ENCODE measurements at regions not wholly inside any gene's neighbourhood (a gene's known extent, or its start where the extent isn't known, plus 50 kb on each side); places are given as distances from the start of the nearest gene placed in this dataset.
"Not testable (repeated sequence)": the region's sequence is repeated elsewhere in the genome, so short reads cannot be mapped to it uniquely, and the experiment has no call there.

- Histone ChIP-seq H3K9me3 (replicated peaks) (no peaks in the 10 kb centered on the region), H3K27ac (no peak overlapping the region), H3K36me3 (no peaks in the 10 kb centered on the region), H3K27me3 (replicated peaks) (no peaks in the 10 kb centered on the region), H3K4me1 (replicated peaks) (no peaks in the 10 kb centered on the region), H3K4me3 (no peak overlapping the region)
- no peak for DNase-seq (ENCODE audit: low read depth in 1 of 2, low spot score in 2 of 2)
Observed at GRCh38 chr13:87302034-87302433, 369.1 kb upstream of the SLITRK5 start.

DNA sequence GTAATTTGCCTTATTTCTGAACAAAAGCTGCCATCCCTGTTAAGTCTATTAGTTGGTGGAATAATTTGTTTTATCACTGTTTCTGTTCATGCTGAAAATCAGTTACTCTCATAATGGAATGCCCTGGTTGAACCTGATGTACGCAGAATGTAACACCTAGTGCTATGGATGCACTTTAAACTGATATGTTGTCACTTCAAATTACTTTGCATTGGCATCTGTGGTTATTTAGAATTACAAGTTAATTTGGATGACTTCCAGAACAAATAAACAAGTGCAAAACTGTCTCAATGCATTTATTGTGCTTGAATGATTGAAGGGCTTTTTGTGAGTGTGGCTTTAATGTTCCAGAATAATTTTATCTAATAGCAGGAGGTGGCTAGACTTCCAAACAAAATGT lies 368.2 kb upstream of the SLITRK5 start:
- no peaks in the 10 kb centered on the region for H3K4me1 ChIP-seq (replicated peaks)
- H3K27ac ChIP-seq: no peak overlapping the region
- H3K36me3 ChIP-seq: no peaks in the 10 kb centered on the region
- H3K4me3 ChIP-seq: no peak overlapping the region
- no peaks in the 10 kb centered on the region for H3K9me3 ChIP-seq (replicated peaks)
- no peaks in the 10 kb centered on the region for H3K27me3 ChIP-seq (replicated peaks)
- DNase-seq (ENCODE audit: low read depth in 1 of 2, low spot score in 2 of 2): no peak

DNA sequence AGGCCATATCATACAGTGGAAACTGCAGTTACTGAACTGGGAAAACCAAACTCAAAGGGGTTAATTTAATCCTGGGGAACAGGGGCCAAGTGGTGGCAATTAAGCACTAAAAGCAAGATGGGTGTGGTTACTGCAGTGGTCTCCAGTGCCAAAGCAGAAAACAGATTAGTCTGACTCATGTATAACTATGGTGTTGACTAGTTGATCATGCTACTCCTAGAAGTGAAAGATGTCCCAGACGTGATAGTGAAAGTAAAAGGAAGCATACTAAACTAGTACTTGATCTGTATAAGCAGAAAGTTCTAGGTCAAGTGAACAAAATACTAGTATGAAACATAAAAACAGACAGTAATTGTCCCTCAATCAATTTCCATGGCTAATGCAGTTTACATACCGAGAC lies 360.0 kb upstream of the SLITRK5 start:
- Histone ChIP-seq H3K27me3 (replicated peaks) (no peaks in the 10 kb centered on the region), H3K4me1 (replicated peaks) (no peaks in the 10 kb centered on the region), H3K27ac (no peak overlapping the region), H3K9me3 (replicated peaks) (no peaks in the 10 kb centered on the region), H3K4me3 (no peak overlapping the region), H3K36me3 (no peaks in the 10 kb centered on the region)
- DNase-seq (ENCODE audit: low read depth in 1 of 2, low spot score in 2 of 2): no peak

- no peak for DNase-seq (ENCODE audit: low read depth in 1 of 2, low spot score in 2 of 2)
- no peak overlapping the region for H3K27ac ChIP-seq
- H3K36me3 ChIP-seq: no peaks in the 10 kb centered on the region
- H3K27me3 ChIP-seq (replicated peaks): no peaks in the 10 kb centered on the region
- H3K4me1 ChIP-seq (replicated peaks): no peaks in the 10 kb centered on the region
- no peak overlapping the region for H3K4me3 ChIP-seq
- H3K9me3 ChIP-seq (replicated peaks): no peaks in the 10 kb centered on the region
Observed at GRCh38 chr13:87314822-87315221, 356.3 kb upstream of the SLITRK5 start.

DNA sequence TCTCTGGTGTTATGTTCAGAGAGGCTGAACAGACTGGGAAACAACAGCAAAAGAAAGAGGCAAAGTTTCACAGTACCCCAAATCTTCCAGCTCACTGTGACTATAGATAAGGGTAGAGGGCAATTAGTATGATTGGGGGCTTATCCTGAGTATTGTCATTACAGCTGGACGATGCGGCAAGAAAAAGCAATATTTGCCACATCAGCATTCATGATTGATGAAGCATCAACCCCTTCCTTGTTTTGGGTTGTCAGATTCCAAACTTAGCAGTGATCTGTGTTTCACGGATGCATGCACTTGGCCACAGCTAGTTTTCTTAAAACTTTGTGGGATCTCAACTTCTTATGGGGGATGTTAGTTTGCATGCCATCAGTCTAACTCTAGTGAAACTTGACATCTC lies 348.8 kb upstream of the SLITRK5 start:
- no peaks in the 10 kb centered on the region for H3K27me3 ChIP-seq (replicated peaks)
- DNase-seq (ENCODE audit: low read depth in 1 of 2, low spot score in 2 of 2): no peak
- H3K4me3 ChIP-seq: no peak overlapping the region
- H3K36me3 ChIP-seq: no peaks in the 10 kb centered on the region
- no peaks in the 10 kb centered on the region for H3K4me1 ChIP-seq (replicated peaks)
- no peaks in the 10 kb centered on the region for H3K9me3 ChIP-seq (replicated peaks)
- H3K27ac ChIP-seq: no peak overlapping the region

DNA sequence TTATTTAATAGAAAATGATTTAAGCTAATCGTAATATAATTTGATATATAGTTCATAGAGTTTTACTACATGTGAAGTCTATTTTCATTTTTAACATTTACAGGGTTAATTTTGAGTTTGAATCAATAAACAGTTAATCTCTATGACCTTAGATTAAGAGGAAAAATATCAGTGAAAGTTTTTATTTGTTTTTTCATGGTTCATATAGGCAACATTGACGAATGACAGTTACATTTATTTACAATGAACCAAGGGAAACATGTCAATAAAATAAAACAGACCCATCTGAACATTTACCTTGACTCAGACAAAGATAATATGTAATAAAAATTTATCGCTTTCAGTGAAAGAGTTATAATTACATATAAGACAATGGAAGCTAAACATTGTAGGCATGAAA lies 346.6 kb upstream of the SLITRK5 start:
- H3K27me3 ChIP-seq (replicated peaks): no peaks in the 10 kb centered on the region
- H3K27ac ChIP-seq: no peak overlapping the region
- H3K4me1 ChIP-seq (replicated peaks): no peaks in the 10 kb centered on the region
- no peaks in the 10 kb centered on the region for H3K9me3 ChIP-seq (replicated peaks)
- no peak overlapping the region for H3K4me3 ChIP-seq
- no peaks in the 10 kb centered on the region for H3K36me3 ChIP-seq
- no peak for DNase-seq (ENCODE audit: low read depth in 1 of 2, low spot score in 2 of 2)

GRCh38 chr13:87331178-87331577 lies 340.0 kb upstream of the SLITRK5 start:
- no peaks in the 10 kb centered on the region for H3K36me3 ChIP-seq
- no peak overlapping the region for H3K4me3 ChIP-seq
- H3K4me1 ChIP-seq (replicated peaks): no peaks in the 10 kb centered on the region
- no peak for DNase-seq (ENCODE audit: low read depth in 1 of 2, low spot score in 2 of 2)
- no peaks in the 10 kb centered on the region for H3K27me3 ChIP-seq (replicated peaks)
- H3K9me3 ChIP-seq (replicated peaks): no peaks in the 10 kb centered on the region
- no peak overlapping the region for H3K27ac ChIP-seq

GRCh38 chr13:87333599-87333998 lies 337.6 kb upstream of the SLITRK5 start:
- no peak overlapping the region for H3K4me3 ChIP-seq
- H3K4me1 ChIP-seq (replicated peaks): no peaks in the 10 kb centered on the region
- DNase-seq (ENCODE audit: low read depth in 1 of 2, low spot score in 2 of 2): no peak

DNA sequence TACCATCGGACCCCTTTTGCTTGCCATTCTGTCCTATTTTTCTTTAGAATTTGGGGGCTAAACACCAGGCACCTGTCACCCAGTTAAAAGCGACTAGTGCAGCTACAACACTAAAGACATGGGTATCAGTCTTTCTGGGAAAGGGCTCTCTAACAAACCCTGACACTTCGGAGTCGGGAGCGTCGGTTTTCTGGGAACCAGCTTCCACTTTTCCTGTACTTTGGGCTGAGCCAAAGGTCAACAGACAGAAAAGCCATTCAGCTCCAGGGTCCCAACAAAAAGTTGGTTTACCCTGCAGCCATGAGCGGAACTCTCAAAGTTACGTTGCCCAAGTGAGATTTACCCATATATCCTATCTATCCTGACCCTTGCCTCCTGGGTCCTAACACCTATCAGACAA lies 337.0 kb upstream of the SLITRK5 start:
- no peaks in the 10 kb centered on the region for H3K27me3 ChIP-seq (replicated peaks)
- no peak overlapping the region for H3K27ac ChIP-seq
- DNase-seq (ENCODE audit: low read depth in 1 of 2, low spot score in 2 of 2): no peak

More at GRCh38 chr13:87333599-87333998, 337.6 kb upstream of the SLITRK5 start:
- H3K9me3 ChIP-seq (replicated peaks): no peaks in the 10 kb centered on the region
- no peak overlapping the region for H3K27ac ChIP-seq
- no peaks in the 10 kb centered on the region for H3K27me3 ChIP-seq (replicated peaks)
- H3K36me3 ChIP-seq: no peaks in the 10 kb centered on the region

DNA sequence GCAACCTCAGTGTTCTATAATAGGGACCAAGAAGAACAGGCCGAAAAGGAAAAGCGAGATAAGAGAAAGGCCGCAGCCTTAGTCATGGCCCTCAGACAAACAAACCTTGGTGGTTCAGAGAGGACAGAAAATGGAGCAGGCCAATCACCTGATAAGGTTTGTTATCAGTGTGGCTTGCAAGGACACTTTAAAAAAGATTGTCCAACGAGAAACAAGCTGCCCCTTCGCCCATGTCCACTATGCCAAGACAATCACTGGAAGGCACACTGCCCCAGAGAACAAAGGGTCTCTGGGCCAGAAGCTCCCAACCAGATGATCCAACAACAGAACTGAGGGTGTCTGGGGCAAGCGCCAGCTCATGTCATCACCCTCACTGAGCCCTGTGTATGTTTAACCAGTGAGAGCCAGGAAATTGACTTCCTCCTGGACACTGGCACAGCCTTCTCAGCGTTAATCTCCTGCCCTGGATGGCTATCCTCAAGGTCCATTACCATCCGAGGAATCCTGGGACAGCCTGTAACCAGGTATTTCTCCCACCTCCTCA lies 334.8 kb upstream of the SLITRK5 start:
- H3K4me3 ChIP-seq; H3K4me1 ChIP-seq (replicated peaks); H3K9me3 ChIP-seq (replicated peaks); H3K27me3 ChIP-seq (replicated peaks); H3K27ac ChIP-seq; H3K36me3 ChIP-seq; DNase-seq (ENCODE audit: low read depth in 1 of 2, low spot score in 2 of 2): not testable (repeated sequence)

More for the DNA sequence above, 337.0 kb upstream of the SLITRK5 start:
- Histone ChIP-seq H3K9me3 (replicated peaks) (no peaks in the 10 kb centered on the region), H3K36me3 (no peaks in the 10 kb centered on the region), H3K4me1 (replicated peaks) (no peaks in the 10 kb centered on the region), H3K4me3 (no peak overlapping the region)

- no peak for DNase-seq (ENCODE audit: low read depth in 1 of 2, low spot score in 2 of 2)
- Histone ChIP-seq H3K4me1 (replicated peaks) (no peaks in the 10 kb centered on the region), H3K27me3 (replicated peaks) (no peaks in the 10 kb centered on the region), H3K36me3 (no peaks in the 10 kb centered on the region), H3K27ac (no peak overlapping the region), H3K9me3 (replicated peaks) (no peaks in the 10 kb centered on the region), H3K4me3 (no peak overlapping the region)
Observed at GRCh38 chr13:87344176-87344575, 327.0 kb upstream of the SLITRK5 start.

DNA sequence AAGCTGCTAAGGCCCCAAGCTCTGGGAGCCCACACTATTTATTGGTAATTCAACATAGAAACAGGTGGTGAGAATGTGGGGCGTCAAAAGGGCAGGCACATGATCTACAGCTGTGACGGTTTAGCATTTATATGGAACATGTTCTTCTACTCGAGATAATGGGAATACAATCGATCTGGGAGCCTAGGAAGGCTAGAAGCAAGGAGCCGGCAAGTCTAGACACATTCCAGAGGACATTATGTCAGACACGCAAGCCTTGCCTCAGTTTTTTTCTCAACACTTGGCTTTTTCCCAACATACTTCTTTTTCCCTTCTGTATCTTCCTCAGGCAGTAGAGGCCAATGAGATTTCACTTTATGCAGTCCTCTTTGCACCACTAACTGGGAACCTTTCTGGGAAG lies 315.7 kb upstream of the SLITRK5 start:
- H3K9me3 ChIP-seq (replicated peaks): no peaks in the 10 kb centered on the region
- no peak overlapping the region for H3K4me3 ChIP-seq
- no peaks in the 10 kb centered on the region for H3K4me1 ChIP-seq (replicated peaks)
- H3K36me3 ChIP-seq: no peaks in the 10 kb centered on the region
- no peaks in the 10 kb centered on the region for H3K27me3 ChIP-seq (replicated peaks)
- no peak overlapping the region for H3K27ac ChIP-seq
- DNase-seq (ENCODE audit: low read depth in 1 of 2, low spot score in 2 of 2): no peak

DNA sequence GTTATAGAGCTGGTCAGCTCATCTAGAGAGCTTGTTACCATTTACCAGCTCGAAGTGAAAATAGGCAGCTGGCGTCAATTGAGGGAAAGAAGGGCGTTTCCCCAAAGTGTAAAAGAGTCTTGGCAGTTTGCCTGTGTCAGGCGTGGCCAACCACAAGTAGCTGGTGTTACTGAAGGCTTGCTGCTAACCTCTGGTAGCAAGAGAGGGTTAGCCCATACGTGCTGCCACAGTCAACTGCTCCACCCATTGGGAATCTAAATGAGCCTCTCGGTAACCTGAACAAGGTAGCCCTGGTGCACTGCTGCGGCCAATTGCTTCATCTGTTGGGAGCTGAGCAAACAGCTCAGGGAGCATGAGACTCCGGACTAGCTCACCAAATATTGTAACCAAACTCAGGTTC lies 314.9 kb upstream of the SLITRK5 start:
- Histone ChIP-seq H3K36me3 (no peaks in the 10 kb centered on the region), H3K27ac (no peak overlapping the region), H3K4me3 (no peak overlapping the region), H3K27me3 (replicated peaks) (no peaks in the 10 kb centered on the region), H3K4me1 (replicated peaks) (no peaks in the 10 kb centered on the region), H3K9me3 (replicated peaks) (no peaks in the 10 kb centered on the region)
- DNase-seq (ENCODE audit: low read depth in 1 of 2, low spot score in 2 of 2): no peak

DNA sequence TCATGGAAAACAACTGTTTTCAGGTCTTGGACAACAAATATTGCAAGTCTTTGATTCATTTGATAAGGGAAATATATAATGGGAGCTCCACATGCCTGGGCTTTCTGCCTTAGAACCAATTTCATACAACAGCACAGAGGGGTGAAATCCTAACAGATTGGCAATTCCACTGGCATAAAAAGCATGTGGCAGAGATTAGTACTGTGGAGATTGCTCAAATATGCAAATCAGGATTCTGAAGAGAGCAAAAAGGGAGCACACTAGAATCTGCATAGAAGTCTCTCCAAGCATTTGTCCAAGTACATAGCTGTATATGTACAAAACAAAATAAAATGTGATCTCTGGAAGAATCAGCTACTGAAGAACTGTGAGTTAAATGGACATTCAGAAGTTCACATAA lies 312.9 kb upstream of the SLITRK5 start:
- no peak for DNase-seq (ENCODE audit: low read depth in 1 of 2, low spot score in 2 of 2)
- Histone ChIP-seq H3K36me3 (no peaks in the 10 kb centered on the region), H3K27me3 (replicated peaks) (no peaks in the 10 kb centered on the region)

DNA sequence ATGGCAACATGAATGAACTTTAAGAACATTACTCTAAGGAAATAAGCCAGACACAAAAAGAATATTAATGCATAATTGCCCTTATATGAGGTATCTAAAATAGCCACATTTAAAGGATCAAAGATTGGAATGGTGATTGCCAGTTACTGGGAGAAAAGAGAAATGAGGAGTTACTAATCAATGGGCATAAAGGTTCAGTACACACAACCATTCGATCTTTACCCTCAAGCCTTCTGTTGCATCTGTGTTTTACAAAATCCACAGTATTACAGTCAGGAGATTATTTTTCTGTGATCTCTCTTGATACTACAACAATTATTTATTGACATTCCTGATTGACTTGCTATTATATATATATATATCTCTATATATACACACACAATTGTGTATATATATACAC lies 310.0 kb upstream of the SLITRK5 start:
- H3K4me1 ChIP-seq (replicated peaks): no peaks in the 10 kb centered on the region
- H3K4me3 ChIP-seq: no peak overlapping the region
- H3K27me3 ChIP-seq (replicated peaks): no peaks in the 10 kb centered on the region
- H3K9me3 ChIP-seq (replicated peaks): no peaks in the 10 kb centered on the region
- no peaks in the 10 kb centered on the region for H3K36me3 ChIP-seq
- no peak for DNase-seq (ENCODE audit: low read depth in 1 of 2, low spot score in 2 of 2)
- no peak overlapping the region for H3K27ac ChIP-seq

More for the DNA sequence above, 312.9 kb upstream of the SLITRK5 start:
- Histone ChIP-seq H3K4me3 (no peak overlapping the region), H3K4me1 (replicated peaks) (no peaks in the 10 kb centered on the region), H3K9me3 (replicated peaks) (no peaks in the 10 kb centered on the region), H3K27ac (no peak overlapping the region)
